GM12892 (cell line): ENCODE measurements at regions not wholly inside any gene's neighbourhood (a gene's known extent, or its start where the extent isn't known, plus 50 kb on each side); places are given as distances from the start of the nearest gene placed in this dataset.
"Not testable (repeated sequence)": the region's sequence is repeated elsewhere in the genome, so short reads cannot be mapped to it uniquely, and the experiment has no call there.

Source experiments
- DNase-seq: peaks from one replicate; pipeline ENCODE4 v3.0.0; 2011; ENCODE audit not compliant: insufficient read length
- FAIRE-seq: peaks from 2 replicates; lab custom pipeline; 2011; peaks lifted over from hg19 to GRCh38; lab: Jason Lieb, UNC
- POLR2A ChIP-seq: IDR thresholded peaks from 2 replicates; pipeline ENCODE4 v1.6.1; 2011; ENCODE audit warnings: low read depth, low read length, control low read depth
- POLR2AphosphoS5 ChIP-seq: IDR thresholded peaks from 2 replicates; pipeline ENCODE4 v1.6.1; 2011; ENCODE audit warnings: low read depth, low read length, control low read depth
- TAF1 ChIP-seq: IDR thresholded peaks from 2 replicates; pipeline ENCODE4 v1.6.1; 2011; ENCODE audit warnings: low read depth, mild to moderate bottlenecking, control low read depth, low read length, borderline replicate concordance

DNA sequence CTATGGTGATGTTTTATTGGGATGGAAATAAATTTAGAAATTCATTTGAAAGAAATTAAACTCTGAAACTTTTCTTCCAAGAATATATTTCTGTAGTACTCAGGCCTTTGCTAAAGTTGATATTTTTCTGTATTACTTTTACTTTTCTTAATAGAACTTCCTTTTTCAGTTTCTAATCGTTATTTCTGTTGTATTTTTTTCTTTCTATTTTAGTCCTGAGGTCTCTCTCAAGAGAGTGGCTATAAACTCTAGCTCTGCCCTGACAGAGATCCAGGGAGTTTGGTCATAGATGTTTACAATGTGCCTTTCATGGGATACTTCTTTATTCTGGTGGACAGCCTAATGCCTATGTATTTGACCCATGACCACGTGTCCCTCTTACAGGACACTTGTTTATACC is 51.0 kb downstream of the OR2B6 start:
- no peak for DNase-seq
- no peak for FAIRE-seq
- TF ChIP-seq POLR2A (no peak), POLR2AphosphoS5 (no peak), TAF1 (no peak)

DNA sequence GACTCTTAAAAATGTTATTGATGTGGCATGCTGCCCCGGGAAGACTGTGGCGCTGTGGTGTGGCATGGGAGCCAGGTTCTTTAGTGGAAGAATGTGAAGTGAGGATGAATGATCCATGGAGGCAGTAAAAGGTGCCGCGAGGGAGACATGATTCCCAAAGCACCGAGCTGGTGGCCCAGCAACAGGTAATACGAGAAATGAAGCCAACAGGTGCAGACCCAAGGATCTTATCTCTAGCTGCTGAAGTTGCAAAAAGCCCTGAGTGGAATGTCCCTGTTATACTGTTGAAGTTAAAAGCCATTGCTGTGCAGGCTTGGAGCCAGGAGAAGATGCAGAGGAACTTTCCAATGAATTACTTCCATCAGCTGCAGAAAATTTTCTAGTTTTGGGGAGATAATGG is 53.5 kb downstream of the OR2B6 start:
- DNase-seq: no peak
- FAIRE-seq: peak; percentile 14
- TF ChIP-seq TAF1: no peak
- TF ChIP-seq POLR2AphosphoS5: no peak
- TF ChIP-seq POLR2A: no peak

DNA sequence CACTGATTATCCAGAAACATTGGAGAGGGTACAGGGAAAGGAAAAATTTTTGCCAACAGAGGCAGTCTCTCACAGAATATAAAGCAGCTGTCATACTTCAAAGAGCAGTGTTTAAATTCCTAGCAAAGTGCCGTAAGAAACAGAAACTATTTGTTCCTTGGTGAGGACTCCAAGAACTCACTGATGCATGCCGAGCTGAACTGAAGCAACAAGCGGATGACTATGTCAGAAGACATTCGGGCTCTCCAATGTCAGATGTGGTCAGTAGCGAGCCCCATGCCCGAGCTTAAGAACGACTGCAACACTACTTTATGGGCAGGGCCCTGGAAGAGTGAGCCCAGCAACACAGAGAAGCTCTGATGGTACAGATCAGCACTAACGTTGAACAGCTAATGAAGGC is 54.7 kb downstream of the OR2B6 start:
- no peak for FAIRE-seq
- TF ChIP-seq POLR2AphosphoS5: no peak
- no peak for TF ChIP-seq TAF1
- TF ChIP-seq POLR2A: no peak
- no peak for DNase-seq

DNA sequence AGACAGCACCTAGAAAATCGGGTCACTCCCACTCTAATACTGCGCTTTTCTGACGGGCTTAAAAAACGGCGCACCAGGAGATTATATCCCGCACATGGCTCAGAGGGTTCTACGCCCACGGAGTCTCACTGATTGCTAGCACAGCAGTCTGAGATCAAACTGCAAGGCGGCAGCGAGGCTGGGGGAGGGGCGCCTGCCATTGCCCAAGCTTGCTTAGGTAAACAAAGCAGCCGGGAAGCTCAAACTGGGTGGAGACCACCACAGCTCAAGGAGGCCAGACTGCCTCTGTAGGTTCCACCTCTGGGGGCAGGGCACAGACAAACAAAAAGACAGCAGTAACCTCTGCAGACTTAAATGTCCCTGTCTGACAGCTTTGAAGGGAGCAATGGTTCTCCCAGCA is 59.4 kb upstream of the ZNF165 start:
- not testable (repeated sequence) for FAIRE-seq, DNase-seq

DNA sequence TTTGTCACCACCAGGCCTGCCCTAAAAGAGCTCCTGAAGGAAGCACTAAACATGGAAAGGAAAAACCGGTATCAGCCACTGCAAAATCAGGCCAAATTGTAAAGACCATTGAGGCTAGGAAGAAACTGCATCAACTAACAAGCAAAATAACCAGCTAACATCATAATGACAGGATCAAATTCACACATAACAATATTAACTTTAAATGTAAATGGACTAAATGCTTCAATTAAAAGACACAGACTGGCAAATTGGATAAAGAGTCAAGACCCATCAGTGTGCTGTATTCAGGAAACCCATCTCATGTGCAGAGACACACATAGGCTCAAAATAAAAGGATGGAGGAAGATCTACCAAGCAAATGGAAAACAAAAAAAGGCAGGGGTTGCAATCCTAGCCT is 57.7 kb upstream of the ZNF165 start:
- FAIRE-seq, DNase-seq: not testable (repeated sequence)
